ENCODE measurements at regions not wholly inside any gene's neighbourhood (a gene's known extent, or its start where the extent isn't known, plus 50 kb on each side); places are given as distances from the start of the nearest gene placed in this dataset.

GRCh38 chr6:22119500-22119899 lies 177.3 kb downstream of the PRL start:
- H3K79me2 ChIP-seq (ENCODE audit: insufficient read depth) = no peaks in the 10 kb centered on the region
- H3K9ac ChIP-seq = no peak overlapping the region
- H3K4me2 ChIP-seq (ENCODE audit: unreplicated experiment) = no peak overlapping the region
- no peak overlapping the region for H3K4me3 ChIP-seq
- H2AFZ ChIP-seq = no peak overlapping the region
- no peak for TF ChIP-seq EZH2phosphoT487 (IDR thresholded peaks at IDR 0.05; ENCODE audit: insufficient read depth, low read depth)
- no peak for TF ChIP-seq EZH2 (IDR thresholded peaks at IDR 0.05; ENCODE audit: insufficient read depth, poor library complexity, severe bottlenecking)
- no peak overlapping the region for H3K27ac ChIP-seq
- H3F3A ChIP-seq (ENCODE audit: insufficient read depth) = no peaks in the 10 kb centered on the region
- no peaks in the 10 kb centered on the region for H3K36me3 ChIP-seq (ENCODE audit: low read depth)
- H3K9me3 ChIP-seq (ENCODE audit: low read depth) = no peaks in the 10 kb centered on the region
- no peaks in the 10 kb centered on the region for H3K4me1 ChIP-seq (ENCODE audit: insufficient read depth)
- in situ Hi-C loops (cut with MboI) = no loop called here
- WGBS, 2 experiments (ENCODE audit: low coverage in 1 of 2, low lambda C conversion rate in 2 of 2, missing lambda C conversion rate in 2 of 2) = 85 to 89% methylated on average over 1 of the region's 1 CpG
- DNase-seq = peak; percentile 18
- no peaks in the 10 kb centered on the region for H4K20me1 ChIP-seq (ENCODE audit: insufficient read depth)
- no peaks in the 10 kb centered on the region for H3K9me2 ChIP-seq (ENCODE audit: insufficient read depth)
- no peaks in the 10 kb centered on the region for H3K27me3 ChIP-seq (replicated peaks; ENCODE audit: insufficient read depth)

GRCh38 chr6:22124756-22125155 lies 172.1 kb downstream of the PRL start:
- Histone ChIP-seq H4K20me1 (ENCODE audit: insufficient read depth) (no peaks in the 10 kb centered on the region), H3K9ac (no peak overlapping the region), H3K4me1 (ENCODE audit: insufficient read depth) (no peaks in the 10 kb centered on the region), H3K9me3 (ENCODE audit: low read depth) (no peaks in the 10 kb centered on the region), H3K9me2 (ENCODE audit: insufficient read depth) (no peaks in the 10 kb centered on the region), H3K27me3 (replicated peaks; ENCODE audit: insufficient read depth) (no peaks in the 10 kb centered on the region), H2AFZ (no peak overlapping the region), H3K27ac (no peak overlapping the region), H3K4me2 (ENCODE audit: unreplicated experiment) (no peak overlapping the region), H3K36me3 (ENCODE audit: low read depth) (no peaks in the 10 kb centered on the region), H3F3A (ENCODE audit: insufficient read depth) (no peaks in the 10 kb centered on the region), H3K4me3 (no peak overlapping the region), H3K79me2 (ENCODE audit: insufficient read depth) (no peaks in the 10 kb centered on the region)
- no peak for TF ChIP-seq EZH2phosphoT487 (IDR thresholded peaks at IDR 0.05; ENCODE audit: insufficient read depth, low read depth)
- no peak for TF ChIP-seq EZH2 (IDR thresholded peaks at IDR 0.05; ENCODE audit: insufficient read depth, poor library complexity, severe bottlenecking)
- in situ Hi-C loops (cut with MboI) = loop anchor here (25.0 kb wide), 1 partner anchor 1562 kb away; no protein-coding TSS in a partner anchor
- no peak for DNase-seq
- 67 to 75% methylated on average over 2 of the region's 2 CpGs for WGBS, 2 experiments (ENCODE audit: low coverage in 1 of 2, low lambda C conversion rate in 2 of 2, missing lambda C conversion rate in 2 of 2)

- Histone ChIP-seq H3K27ac (no peak overlapping the region), H3K9me3 (ENCODE audit: low read depth) (no peaks in the 10 kb centered on the region), H3F3A (ENCODE audit: insufficient read depth) (no peaks in the 10 kb centered on the region), H3K36me3 (ENCODE audit: low read depth) (no peaks in the 10 kb centered on the region), H4K20me1 (ENCODE audit: insufficient read depth) (no peaks in the 10 kb centered on the region), H3K4me3 (no peak overlapping the region), H3K4me2 (ENCODE audit: unreplicated experiment) (no peak overlapping the region), H3K79me2 (ENCODE audit: insufficient read depth) (no peaks in the 10 kb centered on the region), H3K9ac (no peak overlapping the region), H3K27me3 (replicated peaks; ENCODE audit: insufficient read depth) (no peaks in the 10 kb centered on the region), H2AFZ (no peak overlapping the region), H3K4me1 (ENCODE audit: insufficient read depth) (no peaks in the 10 kb centered on the region), H3K9me2 (ENCODE audit: insufficient read depth) (no peaks in the 10 kb centered on the region)
- in situ Hi-C loops (cut with MboI) = loop anchor here (25.0 kb wide), 1 partner anchor 1565 kb away; no protein-coding TSS in a partner anchor
- no peak for TF ChIP-seq EZH2phosphoT487 (IDR thresholded peaks at IDR 0.05; ENCODE audit: insufficient read depth, low read depth)
- no peak for TF ChIP-seq EZH2 (IDR thresholded peaks at IDR 0.05; ENCODE audit: insufficient read depth, poor library complexity, severe bottlenecking)
- no peak for DNase-seq
- WGBS, 2 experiments (ENCODE audit: low coverage in 1 of 2, low lambda C conversion rate in 2 of 2, missing lambda C conversion rate in 2 of 2) = 79 to 96% methylated on average over 1 of the region's 1 CpG
Observed at GRCh38 chr6:22126910-22127309, 169.9 kb downstream of the PRL start.

GRCh38 chr6:22129751-22130150 lies 167.1 kb downstream of the PRL start:
- Histone ChIP-seq H3F3A (ENCODE audit: insufficient read depth) (no peaks in the 10 kb centered on the region), H3K9me2 (ENCODE audit: insufficient read depth) (no peaks in the 10 kb centered on the region), H3K36me3 (ENCODE audit: low read depth) (no peaks in the 10 kb centered on the region), H4K20me1 (ENCODE audit: insufficient read depth) (no peaks in the 10 kb centered on the region), H3K4me1 (ENCODE audit: insufficient read depth) (no peaks in the 10 kb centered on the region), H3K4me3 (no peak overlapping the region), H3K27ac (no peak overlapping the region), H3K4me2 (ENCODE audit: unreplicated experiment) (no peak overlapping the region), H3K9me3 (ENCODE audit: low read depth) (no peaks in the 10 kb centered on the region), H2AFZ (no peak overlapping the region), H3K9ac (no peak overlapping the region), H3K27me3 (replicated peaks; ENCODE audit: insufficient read depth) (no peaks in the 10 kb centered on the region), H3K79me2 (ENCODE audit: insufficient read depth) (no peaks in the 10 kb centered on the region)
- 89 to 94% methylated on average over 3 of the region's 3 CpGs for WGBS, 2 experiments (ENCODE audit: low coverage in 1 of 2, low lambda C conversion rate in 2 of 2, missing lambda C conversion rate in 2 of 2)
- no peak for DNase-seq
- TF ChIP-seq EZH2phosphoT487 (IDR thresholded peaks at IDR 0.05; ENCODE audit: insufficient read depth, low read depth) (no peak), EZH2 (IDR thresholded peaks at IDR 0.05; ENCODE audit: insufficient read depth, poor library complexity, severe bottlenecking) (no peak)
- in situ Hi-C loops (cut with MboI) = loop anchor here (25.0 kb wide), 1 partner anchor 1567 kb away; no protein-coding TSS in a partner anchor

- Histone ChIP-seq H3K79me2 (ENCODE audit: insufficient read depth) (no peaks in the 10 kb centered on the region), H3K4me2 (ENCODE audit: unreplicated experiment) (no peak overlapping the region), H2AFZ (no peak overlapping the region), H3K4me1 (ENCODE audit: insufficient read depth) (no peaks in the 10 kb centered on the region), H3K9me2 (ENCODE audit: insufficient read depth) (no peaks in the 10 kb centered on the region), H3K27me3 (replicated peaks; ENCODE audit: insufficient read depth) (no peaks in the 10 kb centered on the region), H3K4me3 (no peak overlapping the region), H3K27ac (no peak overlapping the region), H4K20me1 (ENCODE audit: insufficient read depth) (no peaks in the 10 kb centered on the region), H3K36me3 (ENCODE audit: low read depth) (no peaks in the 10 kb centered on the region), H3K9ac (no peak overlapping the region), H3K9me3 (ENCODE audit: low read depth) (no peaks in the 10 kb centered on the region), H3F3A (ENCODE audit: insufficient read depth) (no peaks in the 10 kb centered on the region)
- in situ Hi-C loops (cut with MboI) = loop anchor here (25.0 kb wide), 1 partner anchor 1570 kb away; no protein-coding TSS in a partner anchor
- DNase-seq = no peak
- no peak for TF ChIP-seq EZH2 (IDR thresholded peaks at IDR 0.05; ENCODE audit: insufficient read depth, poor library complexity, severe bottlenecking)
- no peak for TF ChIP-seq EZH2phosphoT487 (IDR thresholded peaks at IDR 0.05; ENCODE audit: insufficient read depth, low read depth)
- WGBS, 2 experiments (ENCODE audit: low coverage in 1 of 2, low lambda C conversion rate in 2 of 2, missing lambda C conversion rate in 2 of 2) = 57 to 68% methylated on average over 2 of the region's 2 CpGs
Observed at GRCh38 chr6:22132656-22133055, 164.2 kb downstream of the PRL start.
